ENCODE measurements at regions not wholly inside any gene's neighbourhood (a gene's known extent, or its start where the extent isn't known, plus 50 kb on each side); places are given as distances from the start of the nearest gene placed in this dataset.

GRCh38 chr1:113192980-113193379 is 120.0 kb downstream of the LRIG2 start:
- no peak for TF ChIP-seq CTCF (IDR thresholded peaks at IDR 0.05)
- no peak for TF ChIP-seq POLR2A (IDR thresholded peaks at IDR 0.05)

Measured in Peyer's patch (tissue), 4 donors.